ENCODE measurements at regions not wholly inside any gene's neighbourhood (a gene's known extent, or its start where the extent isn't known, plus 50 kb on each side); places are given as distances from the start of the nearest gene placed in this dataset.

- WGBS, 2 donors = 72% methylated on average over 9 of the region's 9 CpGs
- ATAC-seq (ENCODE audit: insufficient read depth, low FRiP score) (no peak), DNase-seq (no peak)
- Histone ChIP-seq H3K4me1 (ENCODE audit: control insufficient read depth in 5 of 5, insufficient read depth in 5 of 5, low read length in 5 of 5) (peaks cover 0 to 6% (median under 1%) of the 10 kb centered on the region in 5 donors), H3K9me3 (ENCODE audit: control insufficient read depth in 4 of 4, insufficient read depth in 3 of 4, low read length in 3 of 4) (no peaks in the 10 kb centered on the region), H3K36me3 (ENCODE audit: control insufficient read depth in 4 of 4, insufficient read depth in 4 of 4, low read length in 4 of 4) (no peaks in the 10 kb centered on the region), H3K4me3 (no peak overlapping the region), H3K27me3 (ENCODE audit: control insufficient read depth in 3 of 3, insufficient read depth in 3 of 3, low read length in 2 of 3) (no peaks in the 10 kb centered on the region), H3K9ac (ENCODE audit: insufficient read depth in 1 of 2, low read length in 2 of 2) (no peak overlapping the region), H3K27ac (ENCODE audit: low read depth in 1 of 2, low read length in 1 of 2) (no peak overlapping the region)
- no peak for TF ChIP-seq CTCF (IDR thresholded peaks at IDR 0.05; ENCODE audit: control extremely low read depth, extremely low read depth)
Measured at GRCh38 chr4:186912606-186913005, 188.9 kb upstream of the FAT1 start.

- no peak for DNase-seq
- Histone ChIP-seq H3K27me3 (ENCODE audit: control insufficient read depth in 3 of 3, insufficient read depth in 3 of 3, low read length in 2 of 3) (no peaks in the 10 kb centered on the region), H3K36me3 (ENCODE audit: control insufficient read depth in 4 of 4, insufficient read depth in 4 of 4, low read length in 4 of 4) (no peaks in the 10 kb centered on the region), H3K9ac (ENCODE audit: insufficient read depth in 1 of 2, low read length in 2 of 2) (no peak overlapping the region), H3K4me3 (no peak overlapping the region), H3K4me1 (ENCODE audit: control insufficient read depth in 5 of 5, insufficient read depth in 5 of 5, low read length in 5 of 5) (peaks cover 0 to 25% (median 1%) of the 10 kb centered on the region in 5 donors), H3K9me3 (ENCODE audit: control insufficient read depth in 4 of 4, insufficient read depth in 3 of 4, low read length in 3 of 4) (no peaks in the 10 kb centered on the region), H3K27ac (ENCODE audit: low read depth in 1 of 2, low read length in 1 of 2) (no peak overlapping the region)
- no peak for ATAC-seq (ENCODE audit: insufficient read depth, low FRiP score)
- no peak for TF ChIP-seq CTCF (IDR thresholded peaks at IDR 0.05; ENCODE audit: control extremely low read depth, extremely low read depth)
- 88 to 90% methylated on average over 4 of the region's 4 CpGs for WGBS, 2 donors
Measured at GRCh38 chr4:186915816-186916215, 192.2 kb upstream of the FAT1 start.

- H3K4me3 ChIP-seq = no peak overlapping the region
- no peaks in the 10 kb centered on the region for H3K27me3 ChIP-seq (ENCODE audit: control insufficient read depth in 3 of 3, insufficient read depth in 3 of 3, low read length in 2 of 3)
- DNase-seq = peak in 2 of 3 donors; percentile 74 to 86
- no peaks in the 10 kb centered on the region for H3K9me3 ChIP-seq (ENCODE audit: control insufficient read depth in 4 of 4, insufficient read depth in 3 of 4, low read length in 3 of 4)
- ATAC-seq (ENCODE audit: insufficient read depth, low FRiP score) = no peak
- H3K9ac ChIP-seq (ENCODE audit: insufficient read depth in 1 of 2, low read length in 2 of 2) = no peak overlapping the region
- no peak for TF ChIP-seq CTCF (IDR thresholded peaks at IDR 0.05; ENCODE audit: control extremely low read depth, extremely low read depth)
- no peak overlapping the region for H3K27ac ChIP-seq (ENCODE audit: low read depth in 1 of 2, low read length in 1 of 2)
- H3K36me3 ChIP-seq (ENCODE audit: control insufficient read depth in 4 of 4, insufficient read depth in 4 of 4, low read length in 4 of 4) = no peaks in the 10 kb centered on the region
- H3K4me1 ChIP-seq (ENCODE audit: control insufficient read depth in 5 of 5, insufficient read depth in 5 of 5, low read length in 5 of 5) = peaks cover 0 to 26% (median 1%) of the 10 kb centered on the region in 5 donors
Measured at GRCh38 chr4:186917136-186917535, 193.5 kb upstream of the FAT1 start.

GRCh38 chr4:186918466-186918865 is 194.8 kb upstream of the FAT1 start:
- no peak for ATAC-seq (ENCODE audit: insufficient read depth, low FRiP score)
- Histone ChIP-seq H3K27ac (ENCODE audit: low read depth in 1 of 2, low read length in 1 of 2) (no peak overlapping the region), H3K9me3 (ENCODE audit: control insufficient read depth in 4 of 4, insufficient read depth in 3 of 4, low read length in 3 of 4) (no peaks in the 10 kb centered on the region), H3K27me3 (ENCODE audit: control insufficient read depth in 3 of 3, insufficient read depth in 3 of 3, low read length in 2 of 3) (no peaks in the 10 kb centered on the region), H3K4me3 (no peak overlapping the region), H3K4me1 (ENCODE audit: control insufficient read depth in 5 of 5, insufficient read depth in 5 of 5, low read length in 5 of 5) (peaks cover 0 to 26% (median 1%) of the 10 kb centered on the region in 5 donors), H3K36me3 (ENCODE audit: control insufficient read depth in 4 of 4, insufficient read depth in 4 of 4, low read length in 4 of 4) (no peaks in the 10 kb centered on the region), H3K9ac (ENCODE audit: insufficient read depth in 1 of 2, low read length in 2 of 2) (no peak overlapping the region)
- peak in 1 of 3 donors; percentile 32 for DNase-seq
- no peak for TF ChIP-seq CTCF (IDR thresholded peaks at IDR 0.05; ENCODE audit: control extremely low read depth, extremely low read depth)
- whole genome bisulfite sequencing, 2 donors = 75 to 76% methylated on average over 3 of the region's 3 CpGs
